Right cardiac atrium (tissue), 5 donors: ENCODE measurements at regions not wholly inside any gene's neighbourhood (a gene's known extent, or its start where the extent isn't known, plus 50 kb on each side); places are given as distances from the start of the nearest gene placed in this dataset.

Experiments
- ATAC-seq, 2 donors: fragments of 200-7000 bp; cut with Tn5 transposase; one replicate each; pipeline versions ENCODE4 v1.8.0 to v1.9.1; 2020; ENCODE audit warnings: moderate library complexity in 2 of 2, mild to moderate bottlenecking in 1 of 2
- DNase-seq, 3 donors: peaks; one replicate each; pipeline ENCODE4 v3.0.0-alpha.2; 2020
- H3K27ac ChIP-seq: one replicate; pipeline ENCODE4 v1.5.1; 2013; ENCODE audit warnings: mild to moderate bottlenecking, low read length, control low read depth, moderate library complexity
- H3K27me3 ChIP-seq: one replicate; pipeline ENCODE4 v1.6.1; 2013; ENCODE audit not compliant: control insufficient read depth, insufficient read depth
- H3K4me1 ChIP-seq: one replicate; pipeline ENCODE4 v1.6.1; 2013; ENCODE audit warnings: low read length; ENCODE audit not compliant: control insufficient read depth, insufficient read depth
- H3K4me3 ChIP-seq: one replicate; pipeline ENCODE4 v1.5.1; 2013; ENCODE audit warnings: low read length, control low read depth
- H3K9me3 ChIP-seq: one replicate; pipeline ENCODE4 v1.6.1; 2013; ENCODE audit warnings: low read length; ENCODE audit not compliant: control insufficient read depth
- WGBS: extraction: QIAGEN DNeasy Blood & Tissue Kit; methylation state at CpG from one replicate; pipeline ENCODE4 v1.1.7; 2013; 5-methylcytosine and 5-hydroxymethylcytosine counted together
- intact Hi-C, 4 donors: fragments of 100-400 bp; cut with DNase I; formaldehyde crosslinking; loops; one replicate each; pipeline versions ENCODE4 v1.11.0 to v1.14.0; 2022 to 2023
- donor health status: healthy with polysubstance abuse.
- donor health status: DM: no; HTN: yes; CAD: no.
- donor health status: DM: no; HTN: no; CAD: no.
- donor health status: DM: no; HTN: yes; CAD: no; lungs with severe emphysema.
- donor health status: DM: yes; HTN: yes; CAD: no.

GRCh38 chr5:141800617-141801016 is 77.6 kb downstream of the PCDH1 start:
- Histone ChIP-seq H3K9me3 (no peaks in the 10 kb centered on the region), H3K27me3 (no peaks in the 10 kb centered on the region), H3K4me1 (no peaks in the 10 kb centered on the region), H3K4me3 (no peak overlapping the region), H3K27ac (no peak overlapping the region)
- intact Hi-C loops: loop anchor here in 1 of 4 donors (10.0 kb wide), 1 partner anchor 74 kb away; the partner anchor contains the start of gene PCDH1
- DNase-seq (no peak), ATAC-seq (no peak)
- WGBS: 53% methylated on average over 6 of the region's 6 CpGs

- no peak overlapping the region for H3K4me3 ChIP-seq
- no peaks in the 10 kb centered on the region for H3K27me3 ChIP-seq
- no peaks in the 10 kb centered on the region for H3K9me3 ChIP-seq
- ATAC-seq: no peak
- no peak for DNase-seq
- WGBS: 73% methylated on average over 7 of the region's 7 CpGs
- intact Hi-C loops: loop anchor here in 1 of 4 donors (10.0 kb wide), 1 partner anchor 75 kb away; the partner anchor contains the start of gene PCDH1
- H3K27ac ChIP-seq: no peak overlapping the region
- no peaks in the 10 kb centered on the region for H3K4me1 ChIP-seq
Observed at GRCh38 chr5:141799507-141800167, 78.6 kb downstream of the PCDH1 start.

DNA sequence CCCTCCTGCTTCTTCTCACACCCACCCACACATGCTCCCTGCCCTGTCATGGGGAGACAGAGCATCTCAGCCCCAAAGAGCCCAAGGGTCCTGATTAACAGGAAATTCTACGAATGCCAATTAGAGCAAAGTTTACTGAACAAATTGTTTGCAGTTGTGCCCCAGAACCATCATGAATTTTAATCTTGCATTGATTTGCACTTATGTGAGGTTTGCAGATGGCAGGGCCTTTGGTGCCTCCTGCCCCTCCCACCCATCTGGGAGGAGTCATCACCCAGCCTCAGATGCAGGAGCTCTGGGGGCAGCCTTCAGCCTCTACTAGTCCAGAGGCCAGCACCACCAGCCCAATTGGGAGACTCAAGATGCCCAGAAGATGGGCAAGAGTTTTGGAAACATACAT is 80.8 kb downstream of the PCDH1 start:
- 0% methylated on average over 1 of the region's 1 CpG for WGBS
- no peaks in the 10 kb centered on the region for H3K9me3 ChIP-seq
- no peaks in the 10 kb centered on the region for H3K27me3 ChIP-seq
- no peaks in the 10 kb centered on the region for H3K4me1 ChIP-seq
- intact Hi-C loops: no loop called here
- no peak overlapping the region for H3K4me3 ChIP-seq
- DNase-seq: no peak
- H3K27ac ChIP-seq: no peak overlapping the region
- ATAC-seq: no peak

DNA sequence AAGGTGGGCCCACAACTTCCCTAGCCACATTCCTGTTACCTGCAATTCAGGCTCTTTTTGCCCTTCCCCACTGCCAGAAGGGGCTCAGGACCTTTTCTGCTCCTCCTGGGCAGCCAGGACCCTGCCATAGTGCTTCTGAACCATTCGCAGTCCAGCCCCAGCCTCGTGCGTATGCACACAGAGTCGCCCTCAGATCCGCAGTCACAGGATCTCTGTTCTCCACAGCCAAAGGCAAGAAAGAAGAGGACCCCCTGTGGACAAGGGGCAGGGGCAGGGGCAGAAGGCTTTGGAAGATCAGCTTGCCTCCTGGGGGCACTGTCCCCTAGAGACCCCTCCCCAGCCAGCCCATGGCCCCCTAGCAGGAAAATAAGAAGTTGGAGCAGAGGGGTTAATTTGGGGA is 82.8 kb downstream of the PCDH1 start:
- Histone ChIP-seq H3K9me3 (no peaks in the 10 kb centered on the region), H3K4me1 (no peaks in the 10 kb centered on the region), H3K4me3 (no peak overlapping the region), H3K27ac (no peak overlapping the region), H3K27me3 (no peaks in the 10 kb centered on the region)
- intact Hi-C loops: no loop called here
- DNase-seq: no peak
- 83% methylated on average over 5 of the region's 5 CpGs for WGBS
- ATAC-seq: no peak

GRCh38 chr5:141793881-141794280 is 84.3 kb downstream of the PCDH1 start:
- H3K27me3 ChIP-seq: no peaks in the 10 kb centered on the region
- no peaks in the 10 kb centered on the region for H3K4me1 ChIP-seq
- intact Hi-C loops: no loop called here
- H3K9me3 ChIP-seq: no peaks in the 10 kb centered on the region
- 72% methylated on average over 4 of the region's 4 CpGs for WGBS
- H3K27ac ChIP-seq: no peak overlapping the region
- H3K4me3 ChIP-seq: no peak overlapping the region
- DNase-seq (no peak), ATAC-seq (no peak)

DNA sequence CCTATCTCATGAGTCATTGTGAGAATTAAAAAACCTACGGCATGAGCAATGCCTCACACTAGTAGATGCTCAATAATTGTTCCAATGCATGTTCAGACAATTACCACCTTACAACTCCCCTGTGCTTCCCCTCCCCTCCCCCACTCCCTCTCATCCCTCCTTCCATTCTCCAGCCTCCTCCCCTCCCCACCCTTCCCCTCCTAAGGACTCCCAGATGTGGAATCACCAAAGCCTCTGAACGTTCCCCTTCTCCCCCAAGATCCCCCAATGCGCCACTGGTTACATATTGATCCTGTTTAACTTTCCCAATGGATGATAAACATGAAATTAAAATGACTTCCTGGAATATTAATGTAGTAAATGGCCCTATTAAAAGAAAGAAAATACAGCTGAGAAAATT is 84.8 kb downstream of the PCDH1 start:
- no peaks in the 10 kb centered on the region for H3K4me1 ChIP-seq
- H3K9me3 ChIP-seq: no peaks in the 10 kb centered on the region
- no peaks in the 10 kb centered on the region for H3K27me3 ChIP-seq
- intact Hi-C loops: no loop called here
- no peak overlapping the region for H3K27ac ChIP-seq
- no peak overlapping the region for H3K4me3 ChIP-seq
- 80% methylated on average over 3 of the region's 3 CpGs for whole genome bisulfite sequencing
- ATAC-seq (no peak), DNase-seq (no peak)

DNA sequence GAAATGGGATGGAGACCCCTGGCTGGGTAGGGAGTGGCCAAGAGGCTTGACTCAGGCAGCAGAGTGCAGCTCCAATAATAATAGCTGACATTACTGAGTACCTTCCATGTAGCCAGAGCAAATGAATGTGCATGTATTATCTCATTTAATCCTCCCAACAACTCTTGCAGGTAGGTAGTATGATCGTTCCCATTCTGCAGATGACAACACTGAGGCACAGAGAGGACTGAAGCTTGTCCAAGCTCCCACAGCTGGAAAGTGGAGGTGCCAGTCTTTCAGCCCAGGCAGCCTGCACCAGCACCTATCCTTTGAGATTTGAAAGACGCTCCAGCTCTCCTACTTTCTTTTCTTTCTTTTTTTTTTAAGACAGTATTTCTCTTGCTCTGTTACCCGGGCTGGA is 87.6 kb downstream of the PCDH1 start:
- H3K4me3 ChIP-seq: no peak overlapping the region
- H3K27ac ChIP-seq: no peak overlapping the region
- DNase-seq (no peak), ATAC-seq (no peak)
- H3K4me1 ChIP-seq: no peaks in the 10 kb centered on the region
- WGBS: 89% methylated on average over 3 of the region's 3 CpGs
- intact Hi-C loops: no loop called here
- no peaks in the 10 kb centered on the region for H3K27me3 ChIP-seq
- H3K9me3 ChIP-seq: no peaks in the 10 kb centered on the region

GRCh38 chr5:141789330-141789729 is 88.9 kb downstream of the PCDH1 start:
- H3K27me3 ChIP-seq: no peaks in the 10 kb centered on the region
- DNase-seq (no peak), ATAC-seq (no peak)
- intact Hi-C loops: no loop called here
- H3K4me1 ChIP-seq: no peaks in the 10 kb centered on the region
- H3K4me3 ChIP-seq: no peak overlapping the region
- WGBS: 83% methylated on average over 5 of the region's 5 CpGs
- H3K27ac ChIP-seq: no peak overlapping the region
- no peaks in the 10 kb centered on the region for H3K9me3 ChIP-seq

GRCh38 chr5:141788296-141788970 is 89.8 kb downstream of the PCDH1 start:
- no peak overlapping the region for H3K4me3 ChIP-seq
- DNase-seq (no peak), ATAC-seq (no peak)
- intact Hi-C loops: no loop called here
- H3K4me1 ChIP-seq: no peaks in the 10 kb centered on the region
- H3K27ac ChIP-seq: no peak overlapping the region
- 66% methylated on average over 6 of the region's 6 CpGs for WGBS
- no peaks in the 10 kb centered on the region for H3K27me3 ChIP-seq
- H3K9me3 ChIP-seq: no peaks in the 10 kb centered on the region

DNA sequence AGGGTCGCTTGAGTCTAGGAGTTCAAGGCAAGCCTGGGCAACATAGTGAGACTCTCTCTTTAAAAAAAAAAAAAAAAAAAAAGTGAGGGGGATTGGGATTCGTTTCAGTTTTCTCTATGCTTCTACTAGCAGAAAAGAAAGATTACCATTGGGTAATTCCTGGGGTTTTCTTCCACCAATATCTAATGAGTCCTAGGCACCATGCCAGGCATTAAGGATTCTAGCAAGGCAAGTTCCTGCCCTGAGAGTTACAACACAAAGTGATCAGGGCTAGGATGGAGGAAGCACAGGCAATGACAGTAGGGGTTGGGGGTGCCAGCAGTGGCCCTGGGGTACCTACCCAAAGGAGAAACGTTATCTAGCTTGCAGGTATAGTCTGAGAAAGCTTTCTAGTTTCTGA is 90.8 kb downstream of the PCDH1 start:
- WGBS: 58% methylated on average over 3 of the region's 3 CpGs
- intact Hi-C loops: no loop called here
- H3K4me3 ChIP-seq: no peak overlapping the region

GRCh38 chr5:141786700-141787099 is 91.5 kb downstream of the PCDH1 start:
- no peak for ATAC-seq
- no peak for DNase-seq
- intact Hi-C loops: no loop called here
- Histone ChIP-seq H3K4me1 (no peaks in the 10 kb centered on the region), H3K4me3 (no peak overlapping the region), H3K27me3 (no peaks in the 10 kb centered on the region), H3K9me3 (no peaks in the 10 kb centered on the region), H3K27ac (no peak overlapping the region)
- 91% methylated on average over 3 of the region's 3 CpGs for WGBS

More for the DNA sequence above, 90.8 kb downstream of the PCDH1 start:
- Histone ChIP-seq H3K27me3 (no peaks in the 10 kb centered on the region), H3K27ac (no peak overlapping the region), H3K4me1 (no peaks in the 10 kb centered on the region), H3K9me3 (no peaks in the 10 kb centered on the region)
- ATAC-seq (no peak), DNase-seq (no peak)
